DND-41 (cell line): ENCODE measurements at regions not wholly inside any gene's neighbourhood (a gene's known extent, or its start where the extent isn't known, plus 50 kb on each side); places are given as distances from the start of the nearest gene placed in this dataset.

ENCODE experiments used
- CTCF ChIP-seq: IDR thresholded peaks from 2 replicates; pipeline ENCODE4 v1.5.1; 2012; ENCODE audit warnings: borderline replicate concordance, low read length, moderate library complexity, mild to moderate bottlenecking; ENCODE audit not compliant: poor library complexity, severe bottlenecking; ENCODE audit errors: extremely low read depth
- EZH2 ChIP-seq: IDR thresholded peaks from 3 replicates; pipeline ENCODE4 v1.6.1; 2012; ENCODE audit warnings: borderline replicate concordance, low read depth, mild to moderate bottlenecking, moderate library complexity, low read length, inconsistent platforms; ENCODE audit not compliant: severe bottlenecking

- TF ChIP-seq EZH2 = no peak
- TF ChIP-seq CTCF = no peak
These were observed 358.1 kb upstream of the SYT4 start for GRCh38 chr18:43635397-43635796.
